NT2/D1 (cell line): ENCODE measurements at regions not wholly inside any gene's neighbourhood (a gene's known extent, or its start where the extent isn't known, plus 50 kb on each side); places are given as distances from the start of the nearest gene placed in this dataset.

Source experiments
- DNase-seq: peaks from one replicate; pipeline ENCODE4 v3.0.0-alpha.2; 2011; ENCODE audit warnings: low read depth, low spot score
- H3K27me3 ChIP-seq: 2 replicates; pipeline ENCODE4 v1.6.0; 2011; ENCODE audit warnings: mild to moderate bottlenecking; ENCODE audit not compliant: insufficient read length, insufficient read depth
- H3K36me3 ChIP-seq: 2 replicates; pipeline ENCODE4 v1.6.1; 2011; ENCODE audit warnings: mild to moderate bottlenecking, low read length, mixed read lengths; ENCODE audit not compliant: insufficient read depth, insufficient read length
- H3K4me1 ChIP-seq: 2 replicates; pipeline ENCODE4 v1.5.1; 2011; ENCODE audit not compliant: insufficient read depth, insufficient read length
- H3K4me3 ChIP-seq: 2 replicates; pipeline ENCODE4 v1.5.1; 2011; ENCODE audit warnings: low read depth; ENCODE audit not compliant: insufficient read length
- H3K9ac ChIP-seq: 2 replicates; pipeline ENCODE4 v1.6.0; 2011; ENCODE audit warnings: low read depth; ENCODE audit not compliant: insufficient read length
- H3K9me3 ChIP-seq: 2 replicates; pipeline ENCODE4 v1.5.1; 2011; ENCODE audit warnings: mild to moderate bottlenecking, low read length; ENCODE audit not compliant: insufficient read depth
- SUZ12 ChIP-seq: IDR thresholded peaks from 2 replicates; pipeline ENCODE4 v1.6.1; 2011; ENCODE audit not compliant: insufficient read length, insufficient read depth; ENCODE audit errors: extremely low read depth
- YY1 ChIP-seq: IDR thresholded peaks from 2 replicates; pipeline ENCODE4 v1.6.1; 2011; ENCODE audit not compliant: insufficient read length, insufficient read depth
- ZNF274 ChIP-seq: IDR thresholded peaks from 2 replicates; pipeline ENCODE4 v1.6.1; 2011; ENCODE audit warnings: mild to moderate bottlenecking, low read depth, low read length

GRCh38 chr7:41305001-41305400 lies 397.9 kb downstream of the INHBA start:
- no peaks in the 10 kb centered on the region for H3K9me3 ChIP-seq
- H3K4me1 ChIP-seq = no peaks in the 10 kb centered on the region
- H3K9ac ChIP-seq = no peak overlapping the region
- no peak overlapping the region for H3K4me3 ChIP-seq
- no peak for DNase-seq
- no peaks in the 10 kb centered on the region for H3K27me3 ChIP-seq
- no peaks in the 10 kb centered on the region for H3K36me3 ChIP-seq
- TF ChIP-seq YY1 (no peak), SUZ12 (no peak), ZNF274 (no peak)

- Histone ChIP-seq H3K4me3 (no peak overlapping the region), H3K27me3 (no peaks in the 10 kb centered on the region), H3K9ac (no peak overlapping the region), H3K4me1 (no peaks in the 10 kb centered on the region), H3K9me3 (no peaks in the 10 kb centered on the region), H3K36me3 (no peaks in the 10 kb centered on the region)
- TF ChIP-seq SUZ12 (no peak), ZNF274 (no peak), YY1 (no peak)
- no peak for DNase-seq
Measured at GRCh38 chr7:41303709-41304108, 399.2 kb downstream of the INHBA start.

GRCh38 chr7:41298409-41298808 lies 404.5 kb downstream of the INHBA start:
- H3K4me3 ChIP-seq = no peak overlapping the region
- no peaks in the 10 kb centered on the region for H3K4me1 ChIP-seq
- no peaks in the 10 kb centered on the region for H3K9me3 ChIP-seq
- no peak for TF ChIP-seq SUZ12
- TF ChIP-seq YY1 = no peak
- TF ChIP-seq ZNF274 = no peak
- no peaks in the 10 kb centered on the region for H3K27me3 ChIP-seq
- no peak overlapping the region for H3K9ac ChIP-seq
- H3K36me3 ChIP-seq = no peaks in the 10 kb centered on the region
- no peak for DNase-seq

- Histone ChIP-seq H3K36me3 (no peaks in the 10 kb centered on the region), H3K9me3 (no peaks in the 10 kb centered on the region), H3K27me3 (no peaks in the 10 kb centered on the region), H3K4me1 (no peaks in the 10 kb centered on the region), H3K9ac (no peak overlapping the region), H3K4me3 (no peak overlapping the region)
- TF ChIP-seq YY1 (no peak), SUZ12 (no peak), ZNF274 (no peak)
- peak; percentile 16 for DNase-seq
Measured at GRCh38 chr7:41297166-41297565, 405.7 kb downstream of the INHBA start.

GRCh38 chr7:41295455-41295815 lies 407.5 kb downstream of the INHBA start:
- H3K4me3 ChIP-seq = no peak overlapping the region
- H3K9me3 ChIP-seq = peaks cover under 1% of the 10 kb centered on the region; the same call in 1 of the 2 replicates
- TF ChIP-seq ZNF274 = no peak
- TF ChIP-seq SUZ12 = no peak
- no peak for TF ChIP-seq YY1
- no peaks in the 10 kb centered on the region for H3K27me3 ChIP-seq
- no peak for DNase-seq
- no peaks in the 10 kb centered on the region for H3K36me3 ChIP-seq
- H3K9ac ChIP-seq = no peak overlapping the region
- no peaks in the 10 kb centered on the region for H3K4me1 ChIP-seq

GRCh38 chr7:41294556-41295454 lies 408.1 kb downstream of the INHBA start:
- no peaks in the 10 kb centered on the region for H3K36me3 ChIP-seq
- no peak for TF ChIP-seq SUZ12
- no peak for TF ChIP-seq ZNF274
- TF ChIP-seq YY1 = no peak
- no peak overlapping the region for H3K4me3 ChIP-seq
- no peaks in the 10 kb centered on the region for H3K27me3 ChIP-seq
- H3K9ac ChIP-seq = no peak overlapping the region
- no peak for DNase-seq
- H3K4me1 ChIP-seq = no peaks in the 10 kb centered on the region
- H3K9me3 ChIP-seq = peaks cover 7% of the 10 kb centered on the region; the same call in 1 of the 2 replicates

GRCh38 chr7:41292487-41292886 lies 410.4 kb downstream of the INHBA start:
- DNase-seq = no peak
- Histone ChIP-seq H3K36me3 (no peaks in the 10 kb centered on the region), H3K4me1 (peaks cover 2% of the 10 kb centered on the region), H3K9me3 (peaks cover 24% of the 10 kb centered on the region), H3K27me3 (no peaks in the 10 kb centered on the region), H3K4me3 (no peak overlapping the region), H3K9ac (no peak overlapping the region)
- TF ChIP-seq ZNF274 (no peak), SUZ12 (no peak), YY1 (no peak)
